GM04504 (cell line): ENCODE measurements at regions not wholly inside any gene's neighbourhood (a gene's known extent, or its start where the extent isn't known, plus 50 kb on each side); places are given as distances from the start of the nearest gene placed in this dataset.

Source experiments
- DNase-seq: peaks from one replicate; pipeline ENCODE4 v3.0.0-alpha.2; 2012; ENCODE audit warnings: low read depth

DNA sequence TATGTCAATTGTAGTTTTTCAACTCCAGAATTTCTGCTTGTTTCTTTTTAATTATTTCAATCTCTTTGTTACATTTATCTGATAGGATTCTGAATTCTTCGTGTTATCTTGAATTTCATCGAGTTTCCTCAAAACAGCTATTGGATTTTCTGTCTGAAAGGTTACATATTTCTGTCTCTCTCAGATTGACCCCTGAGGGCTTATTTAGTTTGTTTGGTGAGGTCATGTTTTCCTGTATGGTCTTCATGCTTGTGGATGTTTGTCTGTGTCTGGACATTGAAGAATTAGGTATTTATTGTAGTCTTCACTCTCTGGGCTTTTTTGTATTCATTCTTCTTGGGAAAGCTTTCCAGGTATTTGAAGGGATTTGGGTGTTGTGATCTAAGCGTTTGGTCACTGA, 85.6 kb downstream of the SNAPC1 start:
- DNase-seq, result no peak

DNA sequence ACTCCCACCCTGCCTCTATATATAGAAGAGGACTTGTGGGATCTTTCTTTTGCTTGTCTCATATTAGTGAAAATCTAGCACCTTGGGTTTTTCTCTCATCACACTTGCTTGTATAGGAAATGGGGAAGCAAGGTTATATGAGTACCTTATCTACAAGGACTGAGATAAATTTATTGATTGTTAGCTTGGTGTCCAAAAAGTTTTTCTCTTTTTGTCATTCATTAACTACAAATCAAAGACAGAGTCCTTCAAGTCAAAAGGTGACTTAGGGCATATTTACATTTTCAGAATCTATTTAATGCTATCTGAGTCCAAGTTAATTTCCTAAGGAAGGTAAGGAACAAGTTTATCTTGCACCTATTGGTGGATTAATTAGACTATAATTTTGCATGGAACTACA, 92.7 kb downstream of the SNAPC1 start:
- no peak for DNase-seq

DNA sequence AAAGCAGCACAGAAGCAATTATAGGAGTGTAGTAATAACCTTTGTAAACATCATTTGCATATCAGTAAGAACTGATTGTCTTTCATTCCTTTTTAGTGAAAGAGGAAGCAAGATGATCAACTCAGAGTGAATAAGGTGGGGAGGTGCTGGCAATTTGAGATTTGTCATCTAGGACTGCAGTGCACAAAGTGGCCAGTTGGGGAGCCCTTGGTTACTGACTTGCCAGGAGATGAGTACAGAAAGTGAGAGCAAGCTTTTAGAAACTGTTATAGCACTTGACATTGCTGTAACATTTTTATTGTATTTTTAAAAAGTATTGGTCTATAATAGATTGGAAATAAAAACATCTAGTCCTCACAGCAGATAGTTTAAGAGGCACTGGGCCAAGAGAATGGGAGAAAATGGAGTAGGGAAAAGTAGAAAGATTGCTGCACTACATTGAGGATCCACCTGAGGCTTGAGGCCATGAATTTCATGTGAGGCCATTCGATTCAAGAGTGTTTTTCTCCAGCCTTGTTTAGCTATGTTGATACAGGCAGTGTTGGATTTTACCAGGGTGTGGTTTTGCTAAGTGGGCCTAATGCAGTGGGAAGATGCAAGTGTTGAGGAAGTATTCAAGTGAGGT, 98.2 kb downstream of the SNAPC1 start:
- no peak for DNase-seq

DNA sequence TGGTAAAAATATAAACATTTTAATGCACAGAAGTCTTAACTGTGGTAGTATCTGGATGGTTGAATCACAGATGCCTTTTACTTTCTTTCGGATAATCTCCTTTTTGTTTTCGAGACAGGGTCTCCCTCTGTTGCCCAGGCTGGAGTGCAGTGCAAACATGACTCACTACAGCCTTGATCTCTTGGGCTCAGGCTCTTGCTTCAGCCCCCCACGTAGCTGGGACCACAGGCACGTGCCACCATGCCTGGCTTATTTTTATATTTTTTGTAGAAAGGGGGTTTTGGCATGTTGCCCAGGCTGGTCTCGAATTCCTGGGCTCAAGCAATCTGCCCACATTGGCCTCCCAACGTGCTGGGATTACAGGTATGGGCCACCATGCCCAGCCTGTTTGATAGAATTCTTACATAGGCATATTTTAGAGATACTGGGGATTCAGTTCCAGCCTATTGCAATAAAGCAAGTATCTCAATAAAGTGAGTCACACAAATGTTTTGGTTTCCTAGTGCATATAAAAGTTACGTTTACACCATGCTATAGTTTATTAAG, 99.2 kb downstream of the SNAPC1 start:
- no peak for DNase-seq

DNA sequence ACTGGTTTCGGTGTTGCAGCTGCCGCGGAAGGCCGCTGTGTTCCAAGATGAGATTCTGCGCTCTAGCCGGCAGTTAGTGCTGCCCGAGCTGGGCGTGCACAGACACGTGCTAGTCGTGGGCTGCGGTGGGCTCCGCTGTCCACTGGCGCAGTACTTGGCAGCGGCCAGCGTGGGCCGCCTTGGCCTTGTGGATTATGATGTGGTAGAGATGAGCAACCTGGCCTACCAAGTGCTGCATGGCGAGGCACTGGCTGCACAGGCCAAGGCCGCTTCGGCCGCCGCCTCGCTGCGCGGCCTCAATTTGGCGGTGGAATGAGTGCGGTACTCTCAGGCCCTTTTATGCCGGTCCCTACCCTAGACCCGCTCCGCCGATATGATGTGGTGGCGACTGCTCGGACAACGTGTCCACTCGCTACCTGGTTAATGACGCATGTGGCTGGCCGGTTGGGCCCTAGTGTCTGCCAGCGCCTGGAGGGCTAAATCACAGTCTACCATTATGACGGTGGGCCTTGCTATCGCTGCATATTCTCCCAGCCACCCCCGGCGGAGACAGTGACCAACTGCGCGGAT, 102.2 kb downstream of the SNAPC1 start:
- no peak for DNase-seq

DNA sequence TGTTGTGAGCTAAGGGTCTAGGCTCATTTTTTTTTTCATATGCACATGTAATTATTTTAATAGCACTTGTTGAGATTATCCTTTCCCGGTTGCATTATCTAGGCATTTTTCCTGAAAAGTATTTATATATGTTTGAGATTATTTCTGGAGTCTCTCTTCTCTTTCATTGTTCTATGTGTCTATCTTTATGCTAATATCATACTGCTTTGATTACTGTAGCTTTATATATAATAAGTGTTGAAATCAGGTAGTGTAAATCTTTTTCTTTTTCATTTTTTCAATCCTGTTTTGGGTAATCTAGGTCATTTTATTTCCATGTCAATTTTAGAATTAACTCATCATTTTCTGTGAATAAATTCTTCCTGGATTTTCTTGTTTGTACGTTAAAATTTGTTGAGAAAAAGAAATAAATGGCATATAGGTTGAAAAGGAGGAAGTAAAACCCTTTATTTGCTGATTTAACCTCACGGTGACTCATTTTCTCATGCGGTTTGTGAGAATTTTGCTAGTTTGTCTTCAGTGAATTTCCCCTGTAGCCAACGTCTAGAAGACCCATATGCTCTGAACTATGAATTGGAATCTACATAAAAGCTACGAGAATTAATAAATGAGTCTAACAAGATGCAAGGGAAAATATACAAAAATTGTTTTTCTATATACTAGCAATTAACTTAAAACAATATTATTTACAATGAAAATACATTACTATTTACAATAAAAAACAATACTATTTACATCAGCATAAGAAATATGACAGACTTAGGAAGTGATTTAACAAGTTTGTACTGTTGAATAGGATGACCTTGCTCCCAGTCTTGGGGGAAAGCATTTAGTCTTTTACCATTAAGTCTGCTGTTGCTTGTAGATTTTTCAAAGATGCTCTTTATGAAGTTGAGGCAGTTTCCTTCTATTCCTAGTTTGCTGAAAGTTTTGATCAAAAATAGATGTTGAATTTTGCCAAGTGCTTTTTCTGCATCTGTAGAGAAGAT, 105.0 kb downstream of the SNAPC1 start:
- DNase-seq, result no peak

DNA sequence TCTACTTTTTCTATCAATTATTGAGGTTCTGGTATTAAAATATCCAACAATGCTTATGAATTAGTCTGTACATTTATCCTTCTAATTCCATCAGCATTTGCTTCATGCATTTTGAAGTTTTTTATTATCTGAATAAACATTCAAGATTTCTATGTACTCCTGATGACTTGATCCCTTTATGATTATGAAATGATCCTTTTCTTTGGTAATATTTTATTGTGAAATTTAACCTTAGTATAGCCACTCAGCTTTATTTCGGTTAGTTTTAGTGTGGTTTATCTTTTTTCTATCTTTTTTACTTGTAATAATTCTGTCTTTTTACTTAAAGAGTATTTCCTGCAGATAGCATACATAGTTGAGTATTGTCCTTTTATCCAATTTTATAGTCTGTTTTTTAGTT, 106.6 kb downstream of the SNAPC1 start:
- DNase-seq, result no peak

DNA sequence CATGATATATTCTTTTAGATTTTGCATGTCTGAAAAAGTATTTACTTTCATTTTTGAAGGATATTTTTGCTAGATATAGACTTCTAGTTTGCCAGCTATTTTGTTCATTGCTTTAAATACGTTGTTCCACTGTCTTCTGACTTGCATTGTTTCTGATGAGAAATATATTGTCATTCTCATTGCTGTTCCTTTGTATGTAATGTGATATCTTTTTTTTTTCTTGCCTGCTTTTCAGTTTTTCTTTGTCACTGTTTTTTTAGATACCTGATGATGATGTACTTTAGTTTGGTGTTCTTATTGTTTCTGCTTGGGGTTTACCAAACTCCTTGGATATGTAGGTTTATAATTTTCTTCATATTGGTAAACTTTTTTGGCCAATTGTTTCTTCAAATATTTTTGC, 107.9 kb downstream of the SNAPC1 start:
- no peak for DNase-seq

DNA sequence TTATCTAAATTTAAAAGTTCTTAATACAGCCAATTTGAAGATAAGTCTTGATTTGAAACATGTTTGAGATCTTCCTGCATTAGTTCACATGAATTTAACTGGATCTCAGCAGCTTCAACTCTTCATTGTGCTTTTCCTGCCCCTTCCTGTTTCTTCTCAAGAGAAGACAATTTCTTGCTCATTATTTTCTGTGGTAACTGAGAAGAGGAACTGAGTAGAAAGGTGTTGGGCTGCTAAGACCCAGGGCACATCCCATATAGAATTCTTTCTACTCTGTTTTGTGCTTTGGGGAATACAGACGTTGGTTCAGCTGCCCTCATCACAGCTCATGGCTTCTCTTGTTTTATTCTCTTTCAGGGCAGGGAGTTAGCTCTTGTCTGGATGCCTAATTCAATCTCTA, 110.2 kb downstream of the SNAPC1 start:
- DNase-seq, result no peak

DNA sequence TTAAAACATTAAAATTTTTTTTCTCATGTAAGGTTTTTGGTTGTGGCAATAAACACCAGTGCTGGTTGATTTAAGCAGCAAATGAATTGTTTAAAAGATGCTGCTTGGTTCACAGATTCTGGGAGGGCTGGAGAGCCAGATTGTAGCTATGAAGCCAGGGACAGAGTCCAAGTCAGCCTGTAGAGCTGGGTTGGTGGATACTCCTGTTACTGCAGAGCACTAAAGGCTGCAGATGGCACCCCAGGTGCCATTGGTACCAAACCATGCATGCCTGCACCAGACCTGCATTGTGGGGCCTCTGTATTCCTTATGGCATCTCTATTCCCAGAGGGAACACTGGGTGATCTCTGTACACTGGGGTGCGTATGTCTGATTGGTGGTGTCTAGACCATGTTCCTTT, 113.3 kb downstream of the SNAPC1 start:
- no peak for DNase-seq

DNA sequence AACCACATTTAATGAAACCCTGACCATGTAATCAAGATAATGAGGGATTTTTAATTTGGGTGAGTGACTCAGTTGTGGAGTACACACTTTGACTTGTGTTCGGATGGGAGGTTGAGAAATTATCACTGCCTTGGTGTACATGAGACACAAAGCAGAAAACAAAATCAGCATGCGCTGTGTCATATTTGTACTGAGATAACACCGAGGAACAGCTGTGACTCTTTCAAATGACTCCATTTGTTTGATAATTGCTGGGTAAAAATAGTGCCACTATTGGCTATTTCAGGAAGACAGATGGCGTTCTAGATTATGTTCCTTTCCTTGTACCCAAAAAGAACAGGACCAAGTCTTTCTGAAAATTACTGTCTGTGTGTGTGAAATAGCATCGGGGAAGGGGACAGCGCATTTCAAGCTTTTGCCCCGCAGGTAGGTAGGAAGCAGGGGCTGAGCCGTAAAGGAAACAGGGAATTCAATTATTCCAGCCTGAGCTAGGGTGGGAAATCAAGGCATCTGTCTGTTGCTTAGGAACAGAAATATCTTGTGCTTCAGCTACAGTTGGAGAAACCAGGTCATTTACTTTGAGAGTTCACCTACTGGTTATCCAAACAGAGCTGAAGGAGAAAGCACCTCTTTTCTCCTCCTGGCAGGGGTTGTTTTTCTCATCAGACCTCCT, 114.3 kb downstream of the SNAPC1 start:
- no peak for DNase-seq

DNA sequence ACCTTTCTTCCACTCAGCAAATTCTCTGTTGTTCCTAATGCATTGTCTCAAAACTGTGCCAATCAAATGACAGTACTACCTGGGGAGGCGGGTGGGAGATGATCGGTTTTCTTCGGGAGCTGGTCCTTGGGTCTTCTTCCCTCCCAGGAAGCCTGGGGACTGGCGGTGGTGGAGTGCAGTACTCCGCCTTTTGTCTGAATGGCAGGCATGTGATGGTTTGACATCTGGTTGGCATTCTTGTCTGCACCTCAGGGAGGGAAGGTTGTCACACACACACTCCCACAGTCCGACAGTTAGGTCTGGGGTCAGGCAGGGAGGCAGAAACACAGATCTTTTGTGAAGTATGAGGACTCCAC, 114.8 kb downstream of the SNAPC1 start:
- no peak for DNase-seq

DNA sequence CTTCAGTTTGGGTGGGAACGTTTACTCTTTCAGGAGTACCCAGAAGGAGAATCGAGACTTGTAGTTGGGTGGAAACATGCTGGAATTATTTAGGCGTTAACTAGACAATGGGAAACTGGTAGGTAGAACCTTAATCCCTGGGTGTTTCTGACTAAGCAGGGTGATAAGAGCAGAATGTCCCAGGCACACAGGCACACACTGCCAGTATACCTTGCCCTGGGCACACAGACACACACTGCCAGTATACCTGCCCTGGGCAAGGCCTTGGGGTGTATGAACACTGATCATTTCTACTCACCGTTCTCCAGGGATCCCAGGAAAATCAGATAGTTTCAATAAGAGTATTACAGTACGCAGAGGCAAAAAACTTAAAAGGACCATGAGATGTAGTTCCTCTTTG, 115.5 kb downstream of the SNAPC1 start:
- DNase-seq, result no peak

DNA sequence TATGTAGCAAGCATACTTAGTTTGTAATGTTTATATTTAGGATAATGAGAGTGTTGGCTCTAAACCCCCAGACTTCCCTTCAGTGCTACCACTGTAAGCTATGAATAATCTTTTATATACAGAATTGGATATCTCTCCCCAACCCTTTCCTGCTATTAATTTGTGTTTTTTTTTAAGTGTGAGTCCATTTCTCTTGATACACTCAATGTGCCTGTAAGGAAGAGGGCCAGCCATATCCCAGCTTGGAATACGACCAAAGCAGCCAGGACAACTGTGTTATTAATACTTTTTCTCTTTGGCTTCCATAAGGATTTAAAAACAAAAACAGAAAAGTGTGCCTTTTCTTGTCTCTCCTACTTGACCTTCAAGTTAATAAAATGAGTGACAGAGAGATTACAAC, 116.7 kb downstream of the SNAPC1 start:
- DNase-seq, result no peak

DNA sequence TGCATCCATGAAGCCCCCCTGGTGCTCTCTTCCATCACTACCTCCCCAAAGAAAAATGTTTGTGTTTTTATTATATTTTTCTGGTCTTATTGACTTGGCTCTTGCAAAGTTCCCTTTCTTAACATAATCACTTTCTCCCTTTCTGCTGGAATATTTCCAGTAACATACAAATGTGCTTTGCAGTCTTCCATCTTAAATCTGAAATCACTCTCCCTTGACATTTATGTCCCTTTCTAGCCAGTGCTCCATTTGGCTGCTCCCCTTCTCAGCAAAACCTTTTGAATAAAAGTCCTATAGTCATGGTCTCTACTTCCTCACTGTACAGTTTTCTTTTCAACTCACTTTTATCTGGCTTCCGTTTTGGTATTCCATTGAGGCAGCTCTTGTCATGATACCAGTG, 118.8 kb downstream of the SNAPC1 start:
- DNase-seq, result no peak

DNA sequence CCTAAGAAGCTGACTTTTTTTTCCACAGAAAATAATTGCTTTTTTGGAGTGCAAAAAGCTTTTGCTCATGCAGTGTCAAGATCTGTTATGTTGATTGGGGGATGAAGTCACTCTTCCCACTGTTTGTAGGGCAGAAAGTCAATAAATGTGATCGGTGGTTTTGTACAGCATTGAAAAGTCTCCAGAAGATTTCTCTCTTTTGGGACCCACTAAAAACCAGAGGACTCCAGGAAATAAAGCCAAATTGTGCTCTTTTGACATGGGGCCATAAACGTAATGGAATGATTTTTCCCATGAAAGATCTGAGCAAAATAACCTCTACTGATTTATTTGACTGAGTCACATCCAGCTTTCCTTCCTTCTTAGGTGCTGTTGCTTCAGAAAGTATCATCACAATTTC, 122.5 kb downstream of the SNAPC1 start:
- no peak for DNase-seq

DNA sequence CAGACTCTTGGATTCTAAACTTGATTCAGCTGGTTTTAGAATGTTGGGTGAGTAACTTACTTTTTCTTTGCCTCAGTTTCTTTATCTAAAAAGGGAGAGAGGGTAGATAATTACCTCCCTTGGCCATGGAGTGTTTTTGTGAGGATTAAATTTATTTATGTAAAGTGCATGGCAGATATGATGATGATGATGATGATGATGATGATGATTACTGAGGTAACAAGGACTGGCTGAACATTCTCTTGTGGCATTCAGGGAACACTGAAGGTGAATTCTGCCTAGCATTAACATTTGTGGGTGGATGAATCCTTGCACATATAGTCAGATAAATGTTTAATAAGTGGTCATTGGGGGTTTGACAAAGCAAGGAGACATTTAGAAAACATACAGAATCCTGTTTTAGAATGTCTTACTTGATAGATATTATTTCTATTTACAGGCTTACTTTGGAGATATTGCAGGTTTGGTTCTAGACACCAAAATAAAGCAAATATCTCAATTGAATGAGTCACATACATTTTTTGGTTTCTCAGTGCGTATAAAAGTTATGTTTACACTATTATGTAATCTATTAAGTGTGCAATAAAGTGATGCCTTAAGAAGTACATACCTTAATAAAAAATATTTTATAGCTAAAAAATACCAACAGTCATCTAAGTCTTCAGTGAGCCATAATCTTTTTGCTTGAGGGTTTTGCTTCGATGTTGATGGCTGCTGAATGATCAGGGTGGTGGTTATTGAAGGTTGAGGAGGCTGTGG, 123.2 kb downstream of the SNAPC1 start:
- no peak for DNase-seq

DNA sequence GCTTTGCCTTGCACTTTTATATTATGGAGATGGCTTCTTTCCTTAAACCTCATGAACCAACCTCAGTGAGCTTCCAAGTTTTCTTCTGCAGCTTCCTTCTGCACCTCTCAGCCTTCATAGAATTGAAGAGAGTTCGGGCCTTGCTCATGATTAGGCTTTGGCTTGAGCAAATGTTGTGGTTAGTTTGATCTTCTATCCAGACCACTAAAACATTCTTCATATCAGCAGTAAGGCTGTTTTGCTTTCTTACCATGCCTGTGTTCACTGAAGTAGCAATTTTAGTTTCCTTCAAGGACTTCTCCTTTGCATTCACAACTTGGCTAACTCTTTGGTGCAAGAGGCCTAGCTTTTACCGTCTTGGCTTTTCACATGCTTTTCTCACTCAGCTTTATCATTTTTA, 125.4 kb downstream of the SNAPC1 start:
- no peak for DNase-seq

DNA sequence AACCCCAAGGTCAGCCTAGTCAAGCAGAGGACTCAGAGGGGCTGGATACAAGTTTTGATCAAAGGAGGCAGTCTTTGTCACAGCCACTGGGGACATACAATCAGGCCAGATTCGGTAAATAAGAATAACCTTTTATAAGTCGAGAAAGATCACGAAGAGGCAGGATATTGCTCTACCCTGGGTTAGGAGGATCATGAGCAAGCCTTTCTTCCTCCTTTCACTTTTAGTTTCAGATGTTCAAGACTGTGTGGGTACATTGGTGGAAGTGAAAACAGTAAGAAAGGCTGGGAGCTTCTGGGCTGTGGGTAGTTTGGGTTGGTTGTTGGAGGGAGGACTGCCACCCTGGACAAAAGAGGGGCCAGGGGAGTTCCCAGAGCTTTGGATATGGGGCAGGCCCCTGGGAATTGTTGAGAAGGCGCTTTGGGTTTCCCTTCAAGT, 127.7 kb downstream of the SNAPC1 start:
- no peak for DNase-seq

DNA sequence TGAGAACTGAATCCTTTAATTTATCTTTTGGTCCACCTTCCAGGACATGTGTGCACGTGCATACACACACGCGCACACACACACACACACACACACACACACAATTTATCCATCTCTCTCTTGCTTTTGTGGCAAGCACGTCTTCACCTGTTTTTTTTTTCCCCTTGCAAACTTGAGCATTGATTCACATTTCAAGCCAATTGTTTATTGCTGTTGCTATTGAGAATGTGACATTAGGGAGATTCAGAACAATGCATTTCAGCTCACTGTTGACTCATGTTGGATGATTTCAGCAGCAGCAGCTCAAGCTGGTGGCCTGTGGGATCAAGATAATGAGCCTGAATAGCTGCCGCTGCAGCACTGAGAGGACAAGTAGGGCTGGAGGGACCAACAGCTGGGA, 128.9 kb downstream of the SNAPC1 start:
- DNase-seq, result no peak

DNA sequence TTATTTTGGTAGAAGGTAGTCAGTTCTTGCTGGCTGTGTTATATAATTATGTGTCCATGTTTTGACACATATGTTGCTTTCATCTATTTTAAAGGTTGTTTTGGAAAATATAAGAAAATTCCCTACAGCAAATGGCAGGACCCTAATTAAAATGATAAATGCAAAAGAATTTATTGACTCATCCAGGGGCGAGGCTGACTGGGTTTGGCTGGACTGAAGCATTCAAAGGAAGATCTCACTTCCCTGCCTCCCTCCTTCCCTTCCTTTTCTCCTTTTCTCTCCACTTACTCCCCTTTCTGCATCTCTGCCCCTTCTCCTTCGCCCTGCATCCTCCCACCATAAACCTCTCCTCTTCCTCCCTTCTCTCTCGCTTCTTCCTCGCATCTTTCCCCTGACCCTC, 129.6 kb downstream of the SNAPC1 start:
- DNase-seq, result no peak
